ENCODE measurements at regions not wholly inside any gene's neighbourhood (a gene's known extent, or its start where the extent isn't known, plus 50 kb on each side); places are given as distances from the start of the nearest gene placed in this dataset.
"Not testable (repeated sequence)": the region's sequence is repeated elsewhere in the genome, so short reads cannot be mapped to it uniquely, and the experiment has no call there.

GRCh38 chr12:107510211-107510610 is 175.4 kb upstream of the PWP1 start:
- no peak for DNase-seq

- DNase-seq, result no peak
Measured at GRCh38 chr12:107511292-107511691, 174.3 kb upstream of the PWP1 start.

GRCh38 chr12:107512391-107512790 is 173.2 kb upstream of the PWP1 start:
- DNase-seq, result no peak

- DNase-seq, result no peak
Measured at GRCh38 chr12:107513184-107513583, 172.4 kb upstream of the PWP1 start.

GRCh38 chr12:107513636-107514400 is 171.8 kb upstream of the PWP1 start:
- no peak for DNase-seq

GRCh38 chr12:107514887-107515445 is 170.6 kb upstream of the PWP1 start:
- DNase-seq, result no peak

- DNase-seq, result no peak
Measured at GRCh38 chr12:107515446-107515958, 170.1 kb upstream of the PWP1 start.

GRCh38 chr12:107517816-107518215 is 167.8 kb upstream of the PWP1 start:
- DNase-seq, result not testable (repeated sequence)

- DNase-seq, result no peak
Measured at GRCh38 chr12:107518868-107519267, 166.7 kb upstream of the PWP1 start.

- DNase-seq, result no peak
Measured at GRCh38 chr12:107519906-107520859, 165.4 kb upstream of the PWP1 start.

- no peak for DNase-seq
Measured at GRCh38 chr12:107521826-107522355, 163.7 kb upstream of the PWP1 start.

- no peak for DNase-seq
Measured at GRCh38 chr12:107522692-107523477, 162.7 kb upstream of the PWP1 start.

- DNase-seq, result no peak
Measured at GRCh38 chr12:107523775-107524535, 161.6 kb upstream of the PWP1 start.

GRCh38 chr12:107525063-107525718 is 160.4 kb upstream of the PWP1 start:
- no peak for DNase-seq

GRCh38 chr12:107525719-107526554 is 159.7 kb upstream of the PWP1 start:
- DNase-seq, result no peak

- DNase-seq, result no peak
Measured at GRCh38 chr12:107526555-107527180, 158.9 kb upstream of the PWP1 start.

GRCh38 chr12:107528731-107529365 is 156.8 kb upstream of the PWP1 start:
- no peak for DNase-seq

GRCh38 chr12:107529991-107530390 is 155.6 kb upstream of the PWP1 start:
- no peak for DNase-seq

- no peak for DNase-seq
Measured at GRCh38 chr12:107530701-107531100, 154.9 kb upstream of the PWP1 start.

All from CD4-positive, alpha-beta T cell treated with Interleukin-12 subunit alpha and Interleukin-12 subunit beta, for 1 hour (primary cell).